Panc1 (cell line): ENCODE measurements at regions not wholly inside any gene's neighbourhood (a gene's known extent, or its start where the extent isn't known, plus 50 kb on each side); places are given as distances from the start of the nearest gene placed in this dataset.

Experiments used
- ATAC-seq: fragments of 200-7000 bp; cut with Tn5 transposase; 2 replicates; pipeline ENCODE4 v1.9.1; 2020; ENCODE audit warnings: mild to moderate bottlenecking, moderate library complexity
- BruUV-seq: library from RNA; stranded (reverse); fragments of 400-500 nt; replicated peaks from 2 replicates; lab custom pipeline; 2021; lab: Mats Ljungman, UMichigan
- CTCF ChIA-PET: fragments of 300-600 bp; sonication (Branson Sonifier 250); formaldehyde crosslinking; loops from one replicate; lab custom pipeline; 2022; ENCODE audit warnings: antibody characterized with exemption; lab: Charles Lee
- POLR2A ChIA-PET: fragments of 300-600 bp; sonication (Branson Sonifier 250); formaldehyde crosslinking; loops from one replicate; lab custom pipeline; 2022; ENCODE audit warnings: antibody characterized with exemption; lab: Charles Lee
- DNase-seq: peaks from one replicate; pipeline ENCODE4 v3.0.0-alpha.2; 2010; ENCODE audit warnings: low read depth, low spot score
- H3K27ac ChIP-seq: 2 replicates; pipeline ENCODE4 v1.5.1; 2011; ENCODE audit warnings: mild to moderate bottlenecking, low read length, inconsistent platforms
- H3K27me3 ChIP-seq: fragments of 200-500 bp; sonication (Bioruptor generic); 2 replicates; pipeline ENCODE4 v1.6.0; 2014; ENCODE audit warnings: low read length, inconsistent platforms; ENCODE audit not compliant: control insufficient read depth, insufficient read depth
- H3K36me3 ChIP-seq: fragments of 200-500 bp; sonication (Bioruptor generic); 2 replicates; pipeline ENCODE4 v1.5.1; 2014; ENCODE audit warnings: inconsistent platforms, mild to moderate bottlenecking, low read length, moderate library complexity; ENCODE audit not compliant: control insufficient read depth, insufficient read depth
- H3K4me1 ChIP-seq: 2 replicates; pipeline ENCODE4 v1.5.1; 2011; ENCODE audit warnings: inconsistent platforms, mild to moderate bottlenecking, low read length, moderate library complexity; ENCODE audit not compliant: control insufficient read depth, insufficient read depth
- H3K4me3 ChIP-seq, 2 experiments: 2 replicates each; pipeline ENCODE4 v1.5.1; 2011 to 2012; ENCODE audit warnings: low read depth in 2 of 2, low read length in 2 of 2, mild to moderate bottlenecking in 2 of 2, inconsistent platforms in 1 of 2, moderate library complexity in 1 of 2
- H3K9me3 ChIP-seq: fragments of 200-500 bp; sonication (Bioruptor generic); 2 replicates; pipeline ENCODE4 v1.5.1; 2014; ENCODE audit warnings: low read depth, mild to moderate bottlenecking, inconsistent platforms, low read length, moderate library complexity; ENCODE audit not compliant: control insufficient read depth, insufficient read depth
- POLR2AphosphoS5 ChIP-seq: IDR thresholded peaks from 2 replicates; pipeline ENCODE4 v1.6.1; 2012; ENCODE audit warnings: mild to moderate bottlenecking, low read depth, low read length, moderate library complexity
- REST ChIP-seq, 2 experiments: IDR thresholded peaks; 2 replicates each; pipeline ENCODE4 v1.6.1; 2011 to 2012; ENCODE audit warnings: low read depth in 2 of 2, control low read depth in 1 of 2, low read length in 1 of 2, mild to moderate bottlenecking in 1 of 2, moderate library complexity in 1 of 2; ENCODE audit not compliant: insufficient read depth in 1 of 2
- SIN3A ChIP-seq: IDR thresholded peaks from 2 replicates; pipeline ENCODE4 v1.6.1; 2012; ENCODE audit warnings: low read depth, mild to moderate bottlenecking, low read length, moderate library complexity, borderline replicate concordance; ENCODE audit not compliant: insufficient read depth
- TCF7L2 ChIP-seq: IDR thresholded peaks from 2 replicates; pipeline ENCODE4 v1.6.1; 2011; ENCODE audit warnings: mild to moderate bottlenecking, low read depth, low read length, inconsistent platforms
- in situ Hi-C: cut with HindIII; loops from 2 replicates; pipeline ENCODE4 v1.10.0; 2016; ENCODE audit warnings: low sequenced_read_pairs, low pct_unique_long_range_greater_than_20kb
- intact Hi-C: fragments of 100-400 bp; cut with micrococcal nuclease; formaldehyde crosslinking; loops from one replicate; pipeline ENCODE4 v1.10.0; 2022; ENCODE audit not compliant: unreplicated experiment
- TF ChIP-seq, protein P1 (sequence below): fragments of 450-650 bp; IDR thresholded peaks from 2 replicates; pipeline ENCODE4 v1.5.1; 2017; ENCODE audit warnings: mild to moderate bottlenecking

- Histone ChIP-seq H3K4me3 (no peak overlapping the region), H3K27ac (no peak overlapping the region), H3K9me3 (no peaks in the 10 kb centered on the region), H3K27me3 (no peaks in the 10 kb centered on the region), H3K4me1 (no peaks in the 10 kb centered on the region), H3K36me3 (no peaks in the 10 kb centered on the region)
- intact Hi-C loops = no loop called here
- in situ Hi-C loops = no loop called here
- BruUV-seq = no TSS peak
- ChIA-PET POLR2A (no interaction called here), CTCF (no interaction called here)
- TF ChIP-seq, protein P1, sequence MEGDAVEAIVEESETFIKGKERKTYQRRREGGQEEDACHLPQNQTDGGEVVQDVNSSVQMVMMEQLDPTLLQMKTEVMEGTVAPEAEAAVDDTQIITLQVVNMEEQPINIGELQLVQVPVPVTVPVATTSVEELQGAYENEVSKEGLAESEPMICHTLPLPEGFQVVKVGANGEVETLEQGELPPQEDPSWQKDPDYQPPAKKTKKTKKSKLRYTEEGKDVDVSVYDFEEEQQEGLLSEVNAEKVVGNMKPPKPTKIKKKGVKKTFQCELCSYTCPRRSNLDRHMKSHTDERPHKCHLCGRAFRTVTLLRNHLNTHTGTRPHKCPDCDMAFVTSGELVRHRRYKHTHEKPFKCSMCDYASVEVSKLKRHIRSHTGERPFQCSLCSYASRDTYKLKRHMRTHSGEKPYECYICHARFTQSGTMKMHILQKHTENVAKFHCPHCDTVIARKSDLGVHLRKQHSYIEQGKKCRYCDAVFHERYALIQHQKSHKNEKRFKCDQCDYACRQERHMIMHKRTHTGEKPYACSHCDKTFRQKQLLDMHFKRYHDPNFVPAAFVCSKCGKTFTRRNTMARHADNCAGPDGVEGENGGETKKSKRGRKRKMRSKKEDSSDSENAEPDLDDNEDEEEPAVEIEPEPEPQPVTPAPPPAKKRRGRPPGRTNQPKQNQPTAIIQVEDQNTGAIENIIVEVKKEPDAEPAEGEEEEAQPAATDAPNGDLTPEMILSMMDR = no peak
- no peak for TF ChIP-seq REST (IDR thresholded peaks at IDR 0.05; ENCODE audit: insufficient read depth in 1 of 2, low read depth in 2 of 2, low read length in 1 of 2)
- no peak for TF ChIP-seq TCF7L2
- no peak for TF ChIP-seq POLR2AphosphoS5
- TF ChIP-seq SIN3A = no peak
- ATAC-seq = no peak
- no peak for DNase-seq
Measured at GRCh38 chr10:2128991-2129390, 391.7 kb upstream of the ADARB2 start.

DNA sequence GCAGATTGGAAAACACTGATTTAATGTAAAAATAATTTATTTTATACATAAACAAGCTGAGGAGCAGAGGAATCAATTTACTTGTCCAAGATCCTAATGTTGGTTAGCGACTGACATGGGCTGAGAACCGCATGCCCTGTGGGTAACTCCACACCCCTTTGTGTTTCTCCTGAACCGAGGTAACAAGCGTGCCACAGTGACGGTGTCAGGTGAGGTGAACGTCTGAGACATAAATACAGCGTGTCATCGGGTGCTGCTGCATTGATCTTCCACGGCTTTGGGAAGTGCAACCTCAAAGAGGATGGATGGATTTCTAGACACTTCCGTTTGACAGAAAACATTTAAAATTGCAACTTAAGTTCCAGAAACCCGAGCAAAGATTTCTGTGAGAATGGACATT, 386.8 kb upstream of the ADARB2 start:
- Histone ChIP-seq H3K36me3 (no peaks in the 10 kb centered on the region), H3K27me3 (no peaks in the 10 kb centered on the region), H3K4me3 (no peak overlapping the region), H3K9me3 (no peaks in the 10 kb centered on the region), H3K4me1 (no peaks in the 10 kb centered on the region), H3K27ac (no peak overlapping the region)
- ATAC-seq = no peak
- POLR2A ChIA-PET = no interaction called here
- BruUV-seq = no TSS peak
- DNase-seq = no peak
- CTCF ChIA-PET = no interaction called here
- TF ChIP-seq REST (IDR thresholded peaks at IDR 0.05; ENCODE audit: insufficient read depth in 1 of 2, low read depth in 2 of 2, low read length in 1 of 2) (no peak), TCF7L2 (no peak), POLR2AphosphoS5 (no peak), SIN3A (no peak)
- TF ChIP-seq, protein P1 = no peak
- intact Hi-C loops (no loop called here), in situ Hi-C loops (no loop called here)
